ENCODE measurements at regions not wholly inside any gene's neighbourhood (a gene's known extent, or its start where the extent isn't known, plus 50 kb on each side); places are given as distances from the start of the nearest gene placed in this dataset.

GRCh38 chr6:141788096-141788495, 344.6 kb upstream of the GJE1 start:
- Mint-ChIP-seq H3K36me3 (ENCODE audit: insufficient read depth, unreplicated experiment) (no peaks in the 10 kb centered on the region), H3K27ac (ENCODE audit: unreplicated experiment) (no peak overlapping the region), H3K4me1 (ENCODE audit: low read depth, unreplicated experiment) (no peaks in the 10 kb centered on the region), H3K9me3 (ENCODE audit: unreplicated experiment) (no peaks in the 10 kb centered on the region), H3K27me3 (ENCODE audit: insufficient read depth, unreplicated experiment) (no peaks in the 10 kb centered on the region), H3K4me3 (ENCODE audit: unreplicated experiment) (no peak overlapping the region)
- Histone ChIP-seq H3K9me3 (no peaks in the 10 kb centered on the region), H3K4me1 (no peaks in the 10 kb centered on the region), H3K4me3 (ENCODE audit: low read depth, low read length) (no peak overlapping the region), H3K36me3 (ENCODE audit: control insufficient read depth, insufficient read depth, low read length) (no peaks in the 10 kb centered on the region), H3K27me3 (replicated peaks; ENCODE audit: control insufficient read depth, insufficient read depth, low read length) (no peaks in the 10 kb centered on the region)
- POLR2A ChIA-PET = no interaction called here
- CTCF ChIA-PET = no interaction called here
- intact Hi-C loops (cut with micrococcal nuclease; ENCODE audit: unreplicated experiment) = no loop called here
- DNase-seq = no peak
- no TSS peak for BruUV-seq (replicated peaks)
- TF ChIP-seq, protein P1, sequence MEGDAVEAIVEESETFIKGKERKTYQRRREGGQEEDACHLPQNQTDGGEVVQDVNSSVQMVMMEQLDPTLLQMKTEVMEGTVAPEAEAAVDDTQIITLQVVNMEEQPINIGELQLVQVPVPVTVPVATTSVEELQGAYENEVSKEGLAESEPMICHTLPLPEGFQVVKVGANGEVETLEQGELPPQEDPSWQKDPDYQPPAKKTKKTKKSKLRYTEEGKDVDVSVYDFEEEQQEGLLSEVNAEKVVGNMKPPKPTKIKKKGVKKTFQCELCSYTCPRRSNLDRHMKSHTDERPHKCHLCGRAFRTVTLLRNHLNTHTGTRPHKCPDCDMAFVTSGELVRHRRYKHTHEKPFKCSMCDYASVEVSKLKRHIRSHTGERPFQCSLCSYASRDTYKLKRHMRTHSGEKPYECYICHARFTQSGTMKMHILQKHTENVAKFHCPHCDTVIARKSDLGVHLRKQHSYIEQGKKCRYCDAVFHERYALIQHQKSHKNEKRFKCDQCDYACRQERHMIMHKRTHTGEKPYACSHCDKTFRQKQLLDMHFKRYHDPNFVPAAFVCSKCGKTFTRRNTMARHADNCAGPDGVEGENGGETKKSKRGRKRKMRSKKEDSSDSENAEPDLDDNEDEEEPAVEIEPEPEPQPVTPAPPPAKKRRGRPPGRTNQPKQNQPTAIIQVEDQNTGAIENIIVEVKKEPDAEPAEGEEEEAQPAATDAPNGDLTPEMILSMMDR (IDR thresholded peaks at IDR 0.05; ENCODE audit: insufficient read depth in 1 of 2, low read depth in 1 of 2, low read length in 1 of 2, severe bottlenecking in 1 of 2, unreplicated experiment in 1 of 2) = no peak

DNA sequence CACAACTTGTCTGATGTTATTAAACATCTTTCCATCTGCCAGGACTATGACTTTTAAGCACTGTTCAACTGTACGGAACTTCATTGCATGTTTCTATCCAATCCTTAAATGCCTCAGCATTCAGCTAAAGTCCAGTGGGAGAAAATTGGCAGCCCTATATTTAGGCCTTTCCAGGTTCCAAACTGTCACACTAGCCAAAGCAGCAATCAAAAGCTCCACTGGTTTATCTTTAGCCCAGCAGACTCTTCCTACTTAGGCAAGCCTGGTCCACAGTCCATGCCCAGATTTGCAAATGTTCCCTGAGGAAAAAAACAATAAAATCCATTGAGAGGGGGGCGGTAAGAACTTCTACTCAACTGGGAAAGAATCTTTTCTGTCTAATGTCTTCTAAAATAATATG, 349.1 kb upstream of the GJE1 start:
- Mint-ChIP-seq H3K4me1 (ENCODE audit: low read depth, unreplicated experiment) (no peaks in the 10 kb centered on the region), H3K27me3 (ENCODE audit: insufficient read depth, unreplicated experiment) (no peaks in the 10 kb centered on the region), H3K27ac (ENCODE audit: unreplicated experiment) (no peak overlapping the region), H3K4me3 (ENCODE audit: unreplicated experiment) (no peak overlapping the region), H3K9me3 (ENCODE audit: unreplicated experiment) (no peaks in the 10 kb centered on the region), H3K36me3 (ENCODE audit: insufficient read depth, unreplicated experiment) (no peaks in the 10 kb centered on the region)
- Histone ChIP-seq H3K27me3 (replicated peaks; ENCODE audit: control insufficient read depth, insufficient read depth, low read length) (no peaks in the 10 kb centered on the region), H3K36me3 (ENCODE audit: control insufficient read depth, insufficient read depth, low read length) (no peaks in the 10 kb centered on the region), H3K4me1 (no peaks in the 10 kb centered on the region), H3K9me3 (no peaks in the 10 kb centered on the region), H3K4me3 (ENCODE audit: low read depth, low read length) (no peak overlapping the region)
- DNase-seq = no peak
- intact Hi-C loops (cut with micrococcal nuclease; ENCODE audit: unreplicated experiment) = no loop called here
- POLR2A ChIA-PET = no interaction called here
- no TSS peak for BruUV-seq (replicated peaks)
- TF ChIP-seq, protein P1 (IDR thresholded peaks at IDR 0.05; ENCODE audit: insufficient read depth in 1 of 2, low read depth in 1 of 2, low read length in 1 of 2, severe bottlenecking in 1 of 2, unreplicated experiment in 1 of 2) = no peak
- CTCF ChIA-PET = no interaction called here

DNA sequence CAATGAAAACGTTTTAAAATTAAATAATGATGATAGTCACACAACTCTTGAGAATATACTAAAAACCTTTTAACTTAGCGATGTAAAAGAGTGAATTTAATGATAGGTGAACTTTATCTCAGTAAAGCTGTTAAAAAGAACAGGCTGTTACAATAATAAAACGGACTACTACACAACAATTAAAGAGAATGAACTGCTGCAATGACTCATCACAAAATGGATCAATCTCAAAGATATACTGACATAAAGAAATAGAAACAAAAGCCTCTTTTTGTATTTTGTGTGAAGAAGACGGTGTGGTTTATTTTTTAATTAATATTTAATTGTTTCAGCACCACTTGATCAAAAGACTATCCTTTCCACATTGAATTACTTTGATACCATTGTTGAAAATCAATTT, 352.4 kb upstream of the GJE1 start:
- Histone ChIP-seq H3K4me3 (ENCODE audit: low read depth, low read length) (no peak overlapping the region), H3K36me3 (ENCODE audit: control insufficient read depth, insufficient read depth, low read length) (no peaks in the 10 kb centered on the region), H3K9me3 (no peaks in the 10 kb centered on the region), H3K4me1 (no peaks in the 10 kb centered on the region), H3K27me3 (replicated peaks; ENCODE audit: control insufficient read depth, insufficient read depth, low read length) (no peaks in the 10 kb centered on the region)
- intact Hi-C loops (cut with micrococcal nuclease; ENCODE audit: unreplicated experiment) = no loop called here
- ChIA-PET POLR2A (no interaction called here), CTCF (no interaction called here)
- DNase-seq = no peak
- Mint-ChIP-seq H3K27ac (ENCODE audit: unreplicated experiment) (no peak overlapping the region), H3K36me3 (ENCODE audit: insufficient read depth, unreplicated experiment) (no peaks in the 10 kb centered on the region), H3K4me1 (ENCODE audit: low read depth, unreplicated experiment) (no peaks in the 10 kb centered on the region), H3K4me3 (ENCODE audit: unreplicated experiment) (no peak overlapping the region), H3K9me3 (ENCODE audit: unreplicated experiment) (no peaks in the 10 kb centered on the region), H3K27me3 (ENCODE audit: insufficient read depth, unreplicated experiment) (no peaks in the 10 kb centered on the region)
- TF ChIP-seq, protein P1 (IDR thresholded peaks at IDR 0.05; ENCODE audit: insufficient read depth in 1 of 2, low read depth in 1 of 2, low read length in 1 of 2, severe bottlenecking in 1 of 2, unreplicated experiment in 1 of 2) = no peak
- no TSS peak for BruUV-seq (replicated peaks)
